ENCODE measurements at regions not wholly inside any gene's neighbourhood (a gene's known extent, or its start where the extent isn't known, plus 50 kb on each side); places are given as distances from the start of the nearest gene placed in this dataset.

GRCh38 chr10:3898821-3899220, 113.8 kb upstream of the KLF6 start:
- TF ChIP-seq, protein P1, sequence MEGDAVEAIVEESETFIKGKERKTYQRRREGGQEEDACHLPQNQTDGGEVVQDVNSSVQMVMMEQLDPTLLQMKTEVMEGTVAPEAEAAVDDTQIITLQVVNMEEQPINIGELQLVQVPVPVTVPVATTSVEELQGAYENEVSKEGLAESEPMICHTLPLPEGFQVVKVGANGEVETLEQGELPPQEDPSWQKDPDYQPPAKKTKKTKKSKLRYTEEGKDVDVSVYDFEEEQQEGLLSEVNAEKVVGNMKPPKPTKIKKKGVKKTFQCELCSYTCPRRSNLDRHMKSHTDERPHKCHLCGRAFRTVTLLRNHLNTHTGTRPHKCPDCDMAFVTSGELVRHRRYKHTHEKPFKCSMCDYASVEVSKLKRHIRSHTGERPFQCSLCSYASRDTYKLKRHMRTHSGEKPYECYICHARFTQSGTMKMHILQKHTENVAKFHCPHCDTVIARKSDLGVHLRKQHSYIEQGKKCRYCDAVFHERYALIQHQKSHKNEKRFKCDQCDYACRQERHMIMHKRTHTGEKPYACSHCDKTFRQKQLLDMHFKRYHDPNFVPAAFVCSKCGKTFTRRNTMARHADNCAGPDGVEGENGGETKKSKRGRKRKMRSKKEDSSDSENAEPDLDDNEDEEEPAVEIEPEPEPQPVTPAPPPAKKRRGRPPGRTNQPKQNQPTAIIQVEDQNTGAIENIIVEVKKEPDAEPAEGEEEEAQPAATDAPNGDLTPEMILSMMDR (IDR thresholded peaks at IDR 0.05; ENCODE audit: control insufficient read depth, insufficient read depth, low read depth, low read length, missing control alignments): no peak
- H3K4me3 ChIP-seq (ENCODE audit: control insufficient read depth, low read depth, low read length): no peak overlapping the region
- no peak for DNase-seq (ENCODE audit: low read depth)

DNA sequence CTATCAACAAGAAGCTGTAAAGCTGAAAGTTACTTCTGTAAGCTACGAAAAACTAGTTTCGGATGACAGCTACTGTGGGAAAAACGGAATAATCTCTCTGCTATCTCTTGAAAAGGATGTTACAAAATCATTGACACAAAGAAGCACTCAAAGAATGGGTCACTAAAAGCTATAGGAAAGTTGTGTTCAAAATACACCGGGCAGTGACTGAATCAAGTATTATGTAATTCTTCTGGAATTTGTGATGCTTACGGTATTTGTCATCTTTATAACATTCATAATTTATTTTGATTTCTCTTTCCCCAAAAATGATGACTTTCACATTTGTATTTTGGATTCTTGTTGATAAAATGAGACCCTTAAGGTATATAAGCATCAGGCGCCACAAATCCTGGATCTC, 112.1 kb upstream of the KLF6 start:
- TF ChIP-seq, protein P1 (IDR thresholded peaks at IDR 0.05; ENCODE audit: control insufficient read depth, insufficient read depth, low read depth, low read length, missing control alignments): no peak
- H3K4me3 ChIP-seq (ENCODE audit: control insufficient read depth, low read depth, low read length): no peak overlapping the region
- DNase-seq (ENCODE audit: low read depth): no peak

GRCh38 chr10:3896161-3896560, 111.2 kb upstream of the KLF6 start:
- no peak overlapping the region for H3K4me3 ChIP-seq (ENCODE audit: control insufficient read depth, low read depth, low read length)
- DNase-seq (ENCODE audit: low read depth): no peak
- TF ChIP-seq, protein P1 (IDR thresholded peaks at IDR 0.05; ENCODE audit: control insufficient read depth, insufficient read depth, low read depth, low read length, missing control alignments): no peak

DNA sequence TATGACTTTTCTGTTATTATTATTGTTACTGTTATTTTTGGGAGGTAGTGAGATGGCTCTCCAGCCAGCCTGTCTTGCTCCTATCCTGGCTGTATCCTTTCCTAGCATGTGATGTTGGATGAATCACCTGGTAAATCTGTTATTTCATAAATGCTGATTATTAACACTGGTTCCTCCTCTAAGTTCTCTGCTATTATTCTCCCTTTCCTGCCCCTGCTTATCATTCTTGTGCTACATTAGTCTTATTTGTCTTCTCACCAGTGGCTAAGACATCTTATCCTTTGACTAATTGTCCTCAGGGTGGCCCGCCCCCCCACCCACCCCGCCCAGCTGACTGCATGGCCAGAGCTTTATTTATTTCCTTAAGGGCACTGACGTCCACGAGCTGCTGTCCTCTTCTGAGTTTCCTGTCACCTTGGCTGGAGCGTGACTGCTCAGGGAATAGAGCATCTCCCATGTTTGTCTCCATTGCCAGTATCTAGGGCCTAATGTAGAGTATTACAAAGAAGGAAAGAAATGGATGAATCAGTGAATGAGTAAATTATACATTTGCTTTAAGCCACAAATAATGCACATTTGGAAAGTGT, 110.1 kb upstream of the KLF6 start:
- DNase-seq (ENCODE audit: low read depth): no peak
- TF ChIP-seq, protein P1 (IDR thresholded peaks at IDR 0.05; ENCODE audit: control insufficient read depth, insufficient read depth, low read depth, low read length, missing control alignments): no peak

GRCh38 chr10:3893901-3894563, 109.0 kb upstream of the KLF6 start:
- H3K4me3 ChIP-seq (ENCODE audit: control insufficient read depth, low read depth, low read length): no peak overlapping the region
- no peak for DNase-seq (ENCODE audit: low read depth)
- TF ChIP-seq, protein P1 (IDR thresholded peaks at IDR 0.05; ENCODE audit: control insufficient read depth, insufficient read depth, low read depth, low read length, missing control alignments): no peak

More for the DNA sequence above, 110.1 kb upstream of the KLF6 start:
- H3K4me3 ChIP-seq (ENCODE audit: control insufficient read depth, low read depth, low read length): no peak overlapping the region

DNA sequence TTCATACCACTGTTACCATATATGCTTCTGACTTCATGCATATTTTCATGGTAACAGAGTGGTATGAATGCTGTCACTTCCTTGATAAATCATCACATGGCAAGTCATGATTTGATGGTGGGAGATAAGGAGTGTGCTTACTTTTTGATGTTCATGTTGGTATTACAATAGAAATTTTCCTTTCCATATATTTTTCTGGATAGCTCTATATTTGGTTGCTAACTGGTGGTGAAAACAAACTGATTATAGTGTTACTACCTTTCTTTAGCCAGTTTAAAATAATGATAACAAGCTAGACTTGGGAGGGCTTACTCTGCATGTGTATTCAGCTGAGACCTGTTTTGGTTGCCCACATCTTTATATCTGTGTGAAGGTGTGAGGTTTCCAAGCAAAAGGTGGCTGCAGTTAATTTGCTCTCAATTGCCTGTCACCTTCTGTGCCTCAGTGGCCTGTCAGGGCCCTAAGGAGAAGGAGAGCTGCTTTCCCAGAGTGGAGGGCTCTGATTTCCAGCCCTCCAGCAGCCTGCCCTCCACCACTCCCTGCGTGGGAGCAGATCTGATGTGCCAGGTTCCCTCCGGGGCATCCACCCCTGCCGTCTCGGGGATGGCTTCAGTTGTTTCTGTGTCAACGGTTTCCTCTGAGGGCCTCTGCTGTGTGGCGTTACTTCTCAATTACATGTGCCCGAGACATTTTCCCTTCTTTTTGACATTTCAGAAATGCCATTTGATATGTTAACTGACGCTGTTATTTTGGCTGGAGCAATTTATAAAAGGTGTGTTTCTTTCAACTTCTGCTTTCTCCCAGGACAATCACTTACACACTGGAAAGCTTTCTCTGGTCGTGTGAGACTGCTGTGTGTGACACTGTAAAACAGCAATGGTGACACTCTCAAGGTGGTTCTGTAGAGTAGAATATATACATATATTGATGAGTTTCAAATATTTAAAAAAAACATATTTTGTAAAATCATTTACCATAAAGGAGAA, 107.7 kb upstream of the KLF6 start:
- TF ChIP-seq, protein P1 (IDR thresholded peaks at IDR 0.05; ENCODE audit: control insufficient read depth, insufficient read depth, low read depth, low read length, missing control alignments): no peak
- H3K4me3 ChIP-seq (ENCODE audit: control insufficient read depth, low read depth, low read length): no peak overlapping the region
- DNase-seq (ENCODE audit: low read depth): no peak

Data from AG09309 (cell line).